ENCODE measurements at regions not wholly inside any gene's neighbourhood (a gene's known extent, or its start where the extent isn't known, plus 50 kb on each side); places are given as distances from the start of the nearest gene placed in this dataset.
A peak's percentile ranks its signal among the peaks of the same experiment; 100 is the strongest.
"Not testable (repeated sequence)": the region's sequence is repeated elsewhere in the genome, so short reads cannot be mapped to it uniquely, and the experiment has no call there.

GRCh38 chr1:99540744-99541143 lies 105.2 kb upstream of the PALMD start:
- DNase-seq: no peak

DNA sequence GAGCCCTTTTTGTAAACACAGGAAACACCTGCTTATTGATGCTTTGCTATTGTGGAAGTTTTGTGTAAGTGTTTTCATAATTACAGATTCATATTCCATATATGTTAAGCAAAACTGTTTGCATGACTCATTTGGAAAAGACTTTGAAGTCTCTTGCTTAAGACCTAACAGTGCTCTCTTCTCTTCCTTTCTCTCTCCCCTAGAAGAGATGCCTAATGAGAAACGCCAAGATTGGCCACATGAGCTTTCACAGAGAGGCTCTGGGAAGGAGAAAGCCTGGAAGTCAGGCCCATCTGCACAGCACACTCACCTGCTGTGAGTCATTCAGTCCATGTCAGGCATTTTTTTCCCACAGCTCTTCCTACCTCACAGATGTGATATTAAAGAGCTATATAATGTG lies 101.6 kb upstream of the PALMD start:
- peak; percentile 18 for DNase-seq

DNA sequence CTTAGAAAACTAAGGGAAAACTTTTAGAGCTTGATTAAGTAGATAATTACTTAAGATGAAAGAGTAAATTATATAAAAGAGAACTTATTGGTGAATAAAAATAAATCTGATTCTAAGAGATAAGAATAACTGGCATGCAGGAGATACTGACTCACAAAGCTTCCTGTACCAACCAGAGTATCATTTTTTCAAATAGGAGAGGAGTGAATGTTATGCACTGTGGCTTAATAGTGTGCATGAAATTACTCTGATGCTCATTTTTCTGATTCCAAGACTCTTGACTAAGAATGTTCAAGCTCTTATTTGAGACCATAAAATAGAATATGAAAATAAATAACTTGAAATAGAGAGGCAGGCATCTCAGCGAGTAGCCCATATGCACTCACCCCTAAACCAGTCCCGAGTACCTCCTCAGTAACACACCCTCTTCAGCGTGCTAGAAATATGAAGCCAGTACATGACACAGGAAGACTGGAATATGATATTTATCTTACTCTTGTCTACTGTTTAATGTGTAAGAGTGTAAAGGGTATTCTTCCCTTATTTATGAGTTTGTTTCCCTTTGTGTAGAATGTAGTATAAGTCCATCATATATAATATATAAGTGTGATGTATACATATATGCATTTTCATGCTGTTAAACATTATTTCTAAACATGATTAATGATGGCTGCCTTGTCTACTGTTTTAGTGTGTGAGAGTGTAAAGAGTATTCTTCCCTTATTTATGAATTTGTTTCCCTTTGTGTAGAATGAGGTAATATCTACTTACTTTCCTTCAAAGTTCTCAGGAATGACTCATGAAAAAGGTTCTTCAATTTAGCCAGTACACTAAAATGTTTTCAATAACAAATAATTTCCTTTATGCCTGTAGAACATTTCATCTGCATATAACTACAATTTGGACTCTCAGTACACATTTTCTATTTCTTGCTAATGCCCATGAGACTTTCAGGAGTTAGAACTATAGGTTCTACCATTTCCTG lies 99.2 kb upstream of the PALMD start:
- DNase-seq: no peak

DNA sequence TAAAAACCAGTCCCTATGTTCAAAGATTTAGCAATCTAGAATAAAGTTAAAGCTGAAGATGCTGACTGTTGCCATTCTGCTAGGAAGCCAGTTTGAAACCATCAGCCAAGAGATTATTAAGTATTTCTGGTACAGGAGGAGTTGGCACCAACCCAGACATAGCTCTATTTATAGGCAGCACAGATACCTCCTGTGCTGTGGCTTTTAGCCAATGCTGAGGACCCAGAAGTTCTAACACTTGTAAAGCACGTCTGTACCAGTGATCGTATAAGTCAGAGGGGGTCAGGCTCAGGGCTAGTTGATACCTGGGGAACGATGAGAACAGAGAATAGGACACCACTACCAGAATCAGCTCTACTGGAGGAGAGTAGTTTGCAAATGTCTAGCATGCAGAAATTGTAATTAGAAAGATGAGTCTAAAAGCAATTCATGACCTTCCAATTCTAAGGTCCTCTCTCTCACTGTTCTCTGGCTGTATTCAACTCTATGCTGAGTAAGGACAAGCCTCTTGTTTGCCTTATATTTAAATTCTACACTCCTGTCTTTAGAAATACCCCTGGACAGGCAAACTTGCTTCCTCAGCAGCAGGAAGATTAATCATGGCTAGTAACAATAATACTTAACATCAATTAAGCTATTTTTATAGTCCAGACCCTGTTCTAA lies 96.8 kb upstream of the PALMD start:
- DNase-seq: peak; percentile 14

GRCh38 chr1:99550198-99550597 lies 95.7 kb upstream of the PALMD start:
- DNase-seq: no peak

DNA sequence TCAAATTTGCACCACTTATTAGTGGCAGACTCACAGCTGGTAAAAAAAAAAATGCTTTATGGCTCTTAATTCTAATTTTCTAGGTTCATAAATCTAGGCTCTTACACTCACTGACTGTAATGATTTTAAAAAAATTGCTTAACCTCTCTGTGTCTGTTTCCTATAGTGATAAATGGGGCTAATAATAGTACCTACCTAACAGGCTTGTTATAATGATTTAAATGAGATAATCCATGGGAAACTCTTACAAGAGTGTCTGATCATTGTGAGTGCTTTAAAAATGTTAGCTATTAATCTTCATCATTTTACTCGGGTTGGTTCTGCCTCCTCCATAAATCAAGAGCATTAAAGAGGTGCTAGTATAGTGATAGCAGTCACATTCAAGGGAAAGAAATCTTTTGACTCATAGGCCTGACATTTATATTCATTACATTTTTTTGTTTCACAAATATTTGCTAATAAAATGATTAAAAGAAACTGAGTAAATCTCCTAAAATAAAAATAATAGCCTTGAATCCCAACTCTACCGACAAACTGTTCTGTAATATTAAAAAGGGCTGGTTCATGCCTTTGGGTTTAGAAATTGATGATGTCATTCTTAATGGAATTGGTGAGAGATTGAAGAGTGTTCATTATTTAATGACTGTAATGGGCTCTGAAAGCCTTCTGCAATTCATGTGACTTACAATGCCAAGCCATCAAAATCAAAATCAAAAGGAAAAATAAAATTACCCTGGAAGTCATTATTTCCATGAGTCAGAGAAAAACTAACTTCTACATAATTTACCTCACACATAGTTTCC lies 93.9 kb upstream of the PALMD start:
- DNase-seq: no peak

DNA sequence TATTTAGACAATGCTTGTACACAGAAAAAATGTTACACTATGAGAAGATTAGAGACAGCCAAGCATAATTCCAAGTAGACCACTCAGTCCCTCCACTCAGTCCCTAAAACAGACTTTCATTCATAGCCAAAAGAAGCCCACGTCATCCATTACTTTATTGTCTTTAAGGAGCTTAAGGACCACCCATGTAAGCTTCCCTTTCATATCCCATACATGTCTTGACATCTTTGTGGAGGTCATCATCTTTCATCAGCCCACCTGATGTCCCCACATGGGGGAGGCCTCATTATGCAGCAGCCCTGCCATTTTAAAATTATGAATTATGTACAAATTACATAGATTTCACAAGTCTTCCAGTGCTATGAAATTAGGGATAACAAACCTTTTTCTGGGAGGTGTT lies 92.6 kb upstream of the PALMD start:
- no peak for DNase-seq

- not testable (repeated sequence) for DNase-seq
Observed at GRCh38 chr1:99553819-99554218, 92.1 kb upstream of the PALMD start.

DNA sequence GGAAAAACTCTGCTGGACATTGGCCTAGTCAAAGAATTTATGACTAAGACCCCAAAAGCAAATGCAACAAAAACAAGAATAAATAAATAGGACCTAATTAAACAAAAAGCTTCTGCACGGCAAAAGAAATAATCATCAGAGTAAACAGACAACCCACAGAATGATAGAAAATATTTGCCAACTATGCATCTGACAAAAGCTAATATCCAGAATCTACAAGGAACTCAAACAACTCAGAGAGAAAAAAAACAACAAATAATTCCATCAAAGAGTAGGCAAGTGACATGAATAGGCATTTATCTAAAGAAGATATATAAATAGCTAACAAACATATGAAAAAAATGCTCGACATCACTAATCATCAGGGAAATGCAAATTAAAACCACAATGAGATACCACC lies 91.2 kb upstream of the PALMD start:
- DNase-seq: no peak

- no peak for DNase-seq
Observed at GRCh38 chr1:99557546-99558202, 88.2 kb upstream of the PALMD start.

DNA sequence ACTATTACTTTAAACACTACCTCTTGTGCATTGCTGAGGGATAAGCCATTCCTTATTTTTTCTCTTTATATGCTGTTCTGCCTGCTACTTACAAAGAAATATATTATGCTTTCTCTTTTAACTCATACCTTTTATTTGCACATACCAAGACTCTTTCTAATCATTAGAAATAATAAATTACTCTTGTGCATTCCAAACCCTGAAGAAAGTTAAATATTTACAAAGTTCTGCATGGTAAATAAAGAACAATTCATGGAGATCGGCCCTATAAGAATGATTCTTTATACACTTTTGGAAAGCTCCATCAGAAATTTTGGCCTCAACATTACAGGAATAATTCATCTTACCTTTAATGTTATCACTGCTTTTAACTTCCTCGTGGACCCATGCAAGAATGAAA lies 86.7 kb upstream of the PALMD start:
- no peak for DNase-seq

DNA sequence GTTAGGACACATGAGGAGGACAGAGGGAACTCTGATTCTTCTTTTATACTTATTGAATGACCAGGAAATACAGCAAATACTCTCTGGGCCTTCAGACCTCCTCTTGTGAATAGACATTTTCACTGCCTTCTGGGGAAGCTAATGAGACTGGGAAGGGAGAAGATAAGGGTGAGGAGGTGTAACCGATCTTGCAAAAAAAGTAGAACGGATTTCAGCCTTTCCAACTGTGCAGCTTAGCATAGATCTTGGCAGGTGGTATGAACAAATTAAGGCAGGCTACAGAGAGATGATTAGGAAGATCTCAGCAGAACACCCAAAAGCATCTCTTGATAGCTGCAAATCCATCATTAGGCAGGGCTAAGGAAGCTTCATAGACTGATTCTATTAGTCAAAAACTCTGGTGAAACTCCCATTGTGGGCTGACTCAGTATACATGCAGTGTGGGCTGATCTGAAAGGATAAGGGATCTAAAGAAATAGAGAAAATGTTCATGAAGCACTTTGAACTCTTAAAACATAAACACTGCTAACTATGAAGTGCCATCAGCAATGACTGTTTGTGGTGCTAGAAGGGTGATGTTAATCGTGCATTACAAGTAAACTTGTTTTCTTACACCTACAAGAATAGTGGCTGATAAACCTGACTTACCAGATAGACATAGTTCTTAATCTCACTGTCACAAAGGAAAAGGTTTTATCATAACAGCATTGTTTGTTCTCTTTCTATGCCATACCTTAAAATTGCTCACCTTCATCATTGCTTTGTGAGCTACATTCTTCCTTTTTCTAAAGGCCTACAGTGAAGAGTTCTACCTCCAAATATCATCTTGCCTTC lies 85.5 kb upstream of the PALMD start:
- no peak for DNase-seq

- no peak for DNase-seq
Observed at GRCh38 chr1:99561952-99562351, 84.0 kb upstream of the PALMD start.

DNA sequence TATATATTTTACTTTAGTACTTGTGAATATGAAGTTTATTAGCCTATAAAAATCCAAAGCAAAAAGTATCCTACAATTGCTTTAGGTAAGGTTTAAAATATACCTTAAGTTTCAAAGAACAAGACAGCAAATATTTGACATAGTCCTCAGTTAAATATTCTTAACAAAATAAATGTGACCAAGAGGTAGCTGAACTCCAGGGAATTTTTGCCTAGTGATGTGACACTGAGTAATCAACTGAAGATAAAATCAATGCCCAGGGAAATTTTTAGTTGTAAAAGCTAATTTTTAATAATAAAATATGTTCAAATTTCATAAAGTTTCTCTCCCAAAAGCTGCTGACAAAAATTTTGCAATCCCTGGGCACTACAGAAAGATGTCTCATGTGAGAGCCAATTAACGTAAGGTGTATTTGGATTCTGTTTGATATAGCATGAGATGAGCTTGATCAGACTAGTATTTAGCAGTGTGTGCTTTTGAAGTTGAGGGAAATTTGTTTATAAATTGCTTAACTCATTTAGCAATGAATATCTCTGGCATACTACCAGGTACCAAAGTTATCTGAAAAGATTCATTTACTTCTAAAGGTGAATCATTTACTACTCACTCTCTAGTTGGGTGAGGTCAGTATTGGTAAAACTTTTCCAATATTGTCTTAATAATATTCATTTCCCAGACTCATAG lies 80.2 kb upstream of the PALMD start:
- DNase-seq: no peak

DNA sequence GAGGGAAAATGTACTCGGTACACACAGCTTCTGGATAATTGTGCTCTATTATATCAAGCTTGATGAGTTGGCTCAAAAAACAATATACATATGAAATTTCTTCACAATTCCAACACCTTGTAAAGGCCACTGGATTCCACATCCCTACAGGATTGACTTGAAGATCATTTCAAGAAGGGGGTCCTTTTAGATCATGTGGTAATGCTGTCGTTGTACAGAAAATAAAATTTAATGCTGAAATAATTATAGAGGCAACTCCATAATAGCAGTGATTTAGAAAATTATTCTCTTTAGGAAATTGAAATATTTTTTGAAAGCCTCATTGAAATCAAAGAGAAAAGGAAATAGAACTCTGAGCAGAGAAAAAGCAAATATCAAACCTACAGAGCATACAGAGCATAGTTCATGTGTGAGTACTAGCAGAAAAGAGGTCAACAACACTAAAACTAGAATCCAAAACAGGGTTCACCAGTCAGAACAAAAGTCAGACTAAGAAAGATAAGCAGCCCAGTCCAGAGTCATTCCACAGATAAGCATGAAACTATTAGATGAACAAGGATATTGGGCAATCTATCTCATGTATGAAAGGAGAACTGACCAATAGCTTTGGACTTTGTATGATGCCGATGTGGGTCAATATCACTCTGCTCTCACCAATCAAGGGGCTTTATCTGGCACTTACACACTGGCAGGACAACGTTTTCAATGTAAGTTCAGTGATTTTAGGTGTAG lies 79.5 kb upstream of the PALMD start:
- no peak for DNase-seq

GRCh38 chr1:99570486-99571089 lies 75.3 kb upstream of the PALMD start:
- DNase-seq: no peak

GRCh38 chr1:99571092-99571734 lies 74.7 kb upstream of the PALMD start:
- DNase-seq: no peak

DNA sequence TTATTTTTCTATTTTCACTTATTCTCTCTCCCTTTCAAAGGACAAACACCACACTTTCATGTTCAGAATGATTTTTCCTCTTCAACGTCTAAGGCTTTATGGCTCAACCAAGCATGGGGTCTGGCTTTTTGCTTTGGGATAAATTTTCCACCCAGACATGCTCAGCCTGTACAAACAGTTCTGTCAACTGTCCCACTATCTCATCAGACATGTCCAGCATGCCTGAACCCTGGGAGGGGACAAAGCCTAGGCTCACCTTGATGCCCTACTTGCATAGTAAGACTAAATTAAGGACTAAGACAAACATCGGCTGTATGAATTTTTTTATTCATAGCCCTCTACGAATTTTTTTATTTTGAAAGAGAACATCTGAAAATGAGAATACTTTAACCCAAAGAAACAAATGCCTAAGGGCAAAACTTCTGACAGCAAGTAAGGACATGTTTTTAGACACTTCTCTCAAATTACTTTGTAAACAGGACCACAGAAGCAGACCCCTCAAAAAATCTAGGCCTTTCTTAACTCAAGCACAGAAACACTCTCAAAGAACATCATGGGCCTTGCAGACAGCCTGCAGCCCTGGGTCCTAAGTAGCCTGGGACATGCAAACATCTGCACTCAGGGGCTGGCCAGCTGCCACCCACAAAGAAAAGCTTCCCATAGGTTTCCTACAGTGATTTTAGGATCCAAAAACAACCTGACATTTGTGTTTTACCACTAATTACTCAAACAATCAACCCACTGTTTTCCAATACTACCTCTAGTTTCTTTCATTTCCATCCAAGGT lies 72.3 kb upstream of the PALMD start:
- no peak for DNase-seq

DNA sequence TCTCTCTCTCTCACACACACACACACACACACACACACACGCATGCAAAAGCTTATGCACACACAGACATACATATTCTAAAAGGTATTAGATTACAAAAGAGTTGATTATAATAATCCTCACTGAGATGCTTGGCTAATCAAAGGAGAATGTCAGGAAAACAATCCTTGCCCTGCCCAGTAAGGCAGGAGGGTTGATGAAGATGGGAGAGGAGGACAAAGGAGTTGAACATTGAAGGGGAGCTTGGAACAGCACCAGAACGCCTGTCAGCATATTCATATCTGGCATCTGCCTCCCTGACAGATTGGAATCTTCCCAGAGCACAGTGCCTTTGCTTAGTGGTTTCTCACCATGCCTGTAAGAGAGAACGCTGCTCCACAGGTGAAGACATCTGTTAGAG lies 68.6 kb upstream of the PALMD start:
- DNase-seq: no peak
